ENCODE measurements at regions not wholly inside any gene's neighbourhood (a gene's known extent, or its start where the extent isn't known, plus 50 kb on each side); places are given as distances from the start of the nearest gene placed in this dataset.

GRCh38 chr7:40964610-40965009, 738.3 kb downstream of the INHBA start:
- Mint-ChIP-seq H3K4me3 (ENCODE audit: unreplicated experiment) (no peak overlapping the region), H3K4me1 (ENCODE audit: insufficient read depth, unreplicated experiment) (no peaks in the 10 kb centered on the region), H3K27ac (ENCODE audit: low read depth, unreplicated experiment) (no peak overlapping the region), H3K27me3 (ENCODE audit: insufficient read depth, unreplicated experiment) (no peaks in the 10 kb centered on the region), H3K36me3 (ENCODE audit: insufficient read depth, unreplicated experiment) (no peaks in the 10 kb centered on the region), H3K9me3 (ENCODE audit: unreplicated experiment) (no peaks in the 10 kb centered on the region)
- TF ChIP-seq CTCF (IDR thresholded peaks at IDR 0.05; ENCODE audit: unreplicated experiment): no peak
- intact Hi-C loops (cut with micrococcal nuclease): no loop called here
- no peak for DNase-seq (ENCODE audit: unreplicated experiment)
- no TSS peak for BruUV-seq (replicated peaks)
- CTCF ChIA-PET: interaction anchor here (0.5 kb wide), 1 partner anchor 42 kb away, joined by 3 read pairs; no protein-coding TSS in a partner anchor
- POLR2A ChIA-PET: no interaction called here

GRCh38 chr7:40959955-40960354, 742.9 kb downstream of the INHBA start:
- H3K4me1 Mint-ChIP-seq (ENCODE audit: insufficient read depth, unreplicated experiment): no peaks in the 10 kb centered on the region
- no peaks in the 10 kb centered on the region for H3K9me3 Mint-ChIP-seq (ENCODE audit: unreplicated experiment)
- H3K27ac Mint-ChIP-seq (ENCODE audit: low read depth, unreplicated experiment): no peak overlapping the region
- ChIA-PET CTCF (no interaction called here), POLR2A (no interaction called here)
- H3K27me3 Mint-ChIP-seq (ENCODE audit: insufficient read depth, unreplicated experiment): no peaks in the 10 kb centered on the region
- H3K4me3 Mint-ChIP-seq (ENCODE audit: unreplicated experiment): no peak overlapping the region
- no peaks in the 10 kb centered on the region for H3K36me3 Mint-ChIP-seq (ENCODE audit: insufficient read depth, unreplicated experiment)
- no TSS peak for BruUV-seq (replicated peaks)
- TF ChIP-seq CTCF (IDR thresholded peaks at IDR 0.05; ENCODE audit: unreplicated experiment): no peak
- intact Hi-C loops (cut with micrococcal nuclease): no loop called here
- no peak for DNase-seq (ENCODE audit: unreplicated experiment)

GRCh38 chr7:40948239-40948638, 754.7 kb downstream of the INHBA start:
- no peak overlapping the region for H3K4me3 Mint-ChIP-seq (ENCODE audit: unreplicated experiment)
- POLR2A ChIA-PET: no interaction called here
- no TSS peak for BruUV-seq (replicated peaks)
- no peak for DNase-seq (ENCODE audit: unreplicated experiment)
- H3K27ac Mint-ChIP-seq (ENCODE audit: low read depth, unreplicated experiment): no peak overlapping the region
- intact Hi-C loops (cut with micrococcal nuclease): no loop called here
- peaks cover 19% of the 10 kb centered on the region for H3K9me3 Mint-ChIP-seq (ENCODE audit: unreplicated experiment)
- H3K27me3 Mint-ChIP-seq (ENCODE audit: insufficient read depth, unreplicated experiment): no peaks in the 10 kb centered on the region
- CTCF ChIA-PET: interaction anchor here (0.5 kb wide), 1 partner anchor 751 kb away, joined by 3 read pairs; no protein-coding TSS in a partner anchor
- TF ChIP-seq CTCF (IDR thresholded peaks at IDR 0.05; ENCODE audit: unreplicated experiment): no peak
- H3K4me1 Mint-ChIP-seq (ENCODE audit: insufficient read depth, unreplicated experiment): no peaks in the 10 kb centered on the region
- H3K36me3 Mint-ChIP-seq (ENCODE audit: insufficient read depth, unreplicated experiment): no peaks in the 10 kb centered on the region

- H3K27me3 Mint-ChIP-seq (ENCODE audit: insufficient read depth, unreplicated experiment): no peaks in the 10 kb centered on the region
- H3K9me3 Mint-ChIP-seq (ENCODE audit: unreplicated experiment): peaks cover 19% of the 10 kb centered on the region
- no peak for TF ChIP-seq CTCF (IDR thresholded peaks at IDR 0.05; ENCODE audit: unreplicated experiment)
- no peak overlapping the region for H3K27ac Mint-ChIP-seq (ENCODE audit: low read depth, unreplicated experiment)
- intact Hi-C loops (cut with micrococcal nuclease): no loop called here
- no peak for DNase-seq (ENCODE audit: unreplicated experiment)
- ChIA-PET CTCF (no interaction called here), POLR2A (no interaction called here)
- H3K4me1 Mint-ChIP-seq (ENCODE audit: insufficient read depth, unreplicated experiment): no peaks in the 10 kb centered on the region
- no peak overlapping the region for H3K4me3 Mint-ChIP-seq (ENCODE audit: unreplicated experiment)
- no peaks in the 10 kb centered on the region for H3K36me3 Mint-ChIP-seq (ENCODE audit: insufficient read depth, unreplicated experiment)
- BruUV-seq (replicated peaks): no TSS peak
Measured at GRCh38 chr7:40947566-40947965, 755.3 kb downstream of the INHBA start.

Data from MCF 10A (cell line).